Hematopoietic multipotent progenitor cell (in vitro differentiated cells): ENCODE measurements at regions not wholly inside any gene's neighbourhood (a gene's known extent, or its start where the extent isn't known, plus 50 kb on each side); places are given as distances from the start of the nearest gene placed in this dataset.
"Not testable (repeated sequence)": the region's sequence is repeated elsewhere in the genome, so short reads cannot be mapped to it uniquely, and the experiment has no call there.

ENCODE experiments used
- DNase-seq, 3 donors: peaks; one replicate each; pipeline ENCODE4 v3.0.0-alpha.2; 2011 to 2015; ENCODE audit warnings: low read depth in 2 of 3, low spot score in 2 of 3

DNA sequence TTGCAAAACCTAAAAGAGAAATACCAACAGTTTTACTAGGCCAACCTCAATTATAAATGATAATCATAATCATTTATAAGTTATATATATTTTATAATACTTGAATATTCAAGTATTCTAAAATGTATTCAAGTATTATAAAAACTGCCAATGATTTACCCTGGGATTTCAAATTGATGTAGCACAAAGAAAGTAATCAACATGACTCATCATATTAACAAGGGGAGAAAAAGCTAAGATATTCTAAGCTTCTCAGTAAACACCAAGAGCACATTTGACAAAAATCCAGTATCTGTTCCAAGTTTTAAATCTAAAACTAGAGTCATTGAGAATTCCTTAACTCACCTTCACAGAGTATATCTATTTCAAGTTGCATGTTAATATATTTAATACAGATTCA lies 56.1 kb downstream of the CAPZA3 start:
- DNase-seq, result no peak

DNA sequence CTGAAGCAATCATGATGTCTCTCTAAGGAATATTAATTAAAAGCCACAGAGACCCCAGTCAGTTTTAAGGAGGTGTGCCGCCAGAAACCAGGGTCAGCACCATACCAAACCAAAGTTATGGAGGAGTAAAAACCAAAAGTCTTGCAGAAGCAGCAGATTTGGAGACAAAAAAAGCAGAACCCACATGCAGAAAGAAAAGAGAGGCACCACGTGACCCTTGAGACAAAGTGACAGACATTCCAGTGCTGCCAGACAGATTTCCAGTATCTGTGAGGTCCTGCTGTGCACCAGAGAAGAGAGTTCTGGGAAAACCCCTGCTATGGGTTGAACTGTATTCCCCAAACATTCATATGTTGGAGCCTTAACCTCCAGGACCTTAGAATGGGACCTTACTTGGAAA lies 59.7 kb downstream of the CAPZA3 start:
- DNase-seq, result no peak

DNA sequence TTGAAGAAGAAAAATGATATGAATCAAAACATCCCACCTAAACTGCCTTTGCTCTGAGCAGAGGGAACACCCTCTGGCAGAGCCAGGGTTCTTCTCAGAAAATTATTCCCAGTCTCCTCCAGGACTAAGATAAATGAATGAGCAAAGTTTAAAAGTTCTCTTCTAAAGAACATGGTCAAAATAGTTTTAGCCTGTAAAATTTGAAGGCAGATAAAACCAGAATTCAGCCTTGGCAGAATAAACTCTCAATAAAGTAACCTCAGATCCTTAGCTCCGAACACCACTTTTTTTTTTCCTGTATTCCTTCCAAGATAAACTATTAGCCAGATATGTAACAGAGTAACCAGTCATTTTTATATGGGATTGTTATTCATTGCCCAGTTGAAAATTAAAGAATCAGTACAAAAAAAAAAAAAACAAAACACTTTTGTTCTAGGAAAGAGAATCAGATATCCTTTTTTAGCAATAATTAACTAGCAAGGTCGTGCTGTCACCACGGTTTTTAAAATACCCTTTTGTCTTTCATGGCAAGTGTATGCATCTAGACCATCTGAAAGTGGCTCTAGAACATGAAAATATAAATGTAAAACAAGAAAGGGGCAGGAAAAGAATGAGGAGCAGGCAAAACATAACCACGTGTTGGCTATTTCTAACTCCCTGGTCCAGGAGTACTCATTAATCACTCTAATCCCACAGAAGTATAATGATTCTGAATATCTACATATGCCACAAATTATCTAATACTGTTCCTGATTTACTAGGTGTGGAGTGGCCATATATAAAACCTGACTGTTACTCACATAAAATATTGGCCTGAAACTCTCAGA lies 60.8 kb downstream of the CAPZA3 start:
- DNase-seq, result no peak

DNA sequence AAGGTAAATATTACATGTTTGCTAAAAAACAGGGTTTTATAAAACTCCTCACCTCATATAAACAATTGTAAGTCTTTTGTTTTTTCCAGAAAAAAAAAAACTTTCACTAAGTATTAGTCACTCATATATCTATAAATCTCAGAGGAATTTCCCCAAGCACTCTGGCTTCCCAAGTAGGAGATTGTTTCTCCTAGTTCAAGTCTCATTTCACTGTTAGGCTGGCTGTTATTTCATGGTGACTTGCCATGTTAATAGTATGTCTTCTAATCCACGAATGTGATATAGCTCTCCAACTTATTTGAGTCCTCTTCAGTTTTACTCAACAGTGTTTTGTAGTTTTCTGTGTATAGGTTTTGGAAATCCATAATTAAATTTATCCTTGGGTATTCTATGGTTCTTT lies 61.6 kb downstream of the CAPZA3 start:
- no peak for DNase-seq

DNA sequence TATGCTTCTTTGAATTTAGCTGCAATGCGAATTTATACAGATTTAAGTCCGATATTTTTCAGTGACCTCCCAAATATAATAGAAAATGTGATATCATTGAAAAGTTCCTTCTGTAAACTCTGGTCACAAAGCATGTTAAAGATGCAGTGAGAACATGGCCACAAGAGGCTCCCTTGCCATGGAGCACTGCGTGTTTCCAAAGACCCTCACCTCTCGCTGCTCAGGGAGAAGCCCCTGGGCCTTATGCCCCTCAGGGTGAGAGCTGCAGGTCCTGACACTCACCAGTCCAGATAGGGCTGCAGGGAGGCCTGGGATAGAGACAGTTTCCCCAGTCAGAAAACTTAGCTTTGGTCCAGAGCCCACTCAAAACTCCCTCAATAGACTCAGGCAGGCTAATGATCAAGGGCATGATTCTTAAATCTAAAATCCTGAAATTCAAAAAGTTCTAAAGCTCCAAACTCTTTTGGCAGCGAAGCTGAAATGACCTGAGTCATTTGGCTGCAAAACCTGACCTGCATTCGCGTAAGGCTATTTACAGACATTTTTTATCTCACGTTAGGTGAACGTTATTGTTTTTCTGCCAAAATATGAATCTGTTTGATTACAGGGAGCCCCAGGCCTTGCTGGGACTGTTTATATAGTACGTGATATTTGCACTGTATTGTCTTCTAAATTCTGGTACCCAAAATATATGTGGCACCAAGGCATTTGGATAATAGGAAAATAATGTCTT lies 67.8 kb downstream of the CAPZA3 start:
- no peak for DNase-seq

DNA sequence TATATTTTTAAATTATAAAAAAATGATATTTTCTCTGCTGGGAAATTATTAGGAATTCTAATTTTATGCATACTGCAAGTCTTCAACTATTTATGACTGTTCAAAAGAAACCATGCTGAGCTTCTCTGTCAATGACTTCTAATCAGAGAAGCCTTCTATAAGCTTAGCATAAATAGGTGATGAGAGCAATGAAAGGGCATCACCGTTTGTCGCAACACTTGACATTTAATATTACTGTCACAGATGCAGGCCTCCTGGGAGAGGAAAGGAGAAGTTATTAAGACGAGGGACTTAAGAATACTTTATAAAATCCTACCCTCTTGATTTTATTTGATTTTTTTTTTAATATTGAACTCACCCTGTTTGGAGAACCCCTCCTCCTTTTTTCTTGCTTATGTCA lies 69.8 kb downstream of the CAPZA3 start:
- DNase-seq, result no peak

DNA sequence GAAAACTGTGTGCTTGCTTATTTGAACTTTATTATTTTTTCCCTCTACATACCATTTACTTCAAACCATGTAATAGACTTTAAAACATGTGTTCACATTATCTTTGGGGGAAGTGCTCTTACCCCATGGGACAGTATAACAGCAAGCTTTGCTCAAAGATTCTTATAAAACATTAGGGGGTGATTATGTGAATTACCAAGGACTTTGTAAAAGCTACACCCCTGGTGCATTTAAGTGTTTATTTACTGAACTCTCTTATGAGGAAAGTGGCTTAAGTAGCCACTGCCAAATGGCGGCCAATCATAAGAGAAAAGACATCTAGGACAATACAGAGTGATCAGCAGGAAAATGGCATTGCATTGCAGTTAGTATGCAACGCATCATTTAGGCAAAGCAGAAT lies 70.3 kb downstream of the CAPZA3 start:
- no peak for DNase-seq

DNA sequence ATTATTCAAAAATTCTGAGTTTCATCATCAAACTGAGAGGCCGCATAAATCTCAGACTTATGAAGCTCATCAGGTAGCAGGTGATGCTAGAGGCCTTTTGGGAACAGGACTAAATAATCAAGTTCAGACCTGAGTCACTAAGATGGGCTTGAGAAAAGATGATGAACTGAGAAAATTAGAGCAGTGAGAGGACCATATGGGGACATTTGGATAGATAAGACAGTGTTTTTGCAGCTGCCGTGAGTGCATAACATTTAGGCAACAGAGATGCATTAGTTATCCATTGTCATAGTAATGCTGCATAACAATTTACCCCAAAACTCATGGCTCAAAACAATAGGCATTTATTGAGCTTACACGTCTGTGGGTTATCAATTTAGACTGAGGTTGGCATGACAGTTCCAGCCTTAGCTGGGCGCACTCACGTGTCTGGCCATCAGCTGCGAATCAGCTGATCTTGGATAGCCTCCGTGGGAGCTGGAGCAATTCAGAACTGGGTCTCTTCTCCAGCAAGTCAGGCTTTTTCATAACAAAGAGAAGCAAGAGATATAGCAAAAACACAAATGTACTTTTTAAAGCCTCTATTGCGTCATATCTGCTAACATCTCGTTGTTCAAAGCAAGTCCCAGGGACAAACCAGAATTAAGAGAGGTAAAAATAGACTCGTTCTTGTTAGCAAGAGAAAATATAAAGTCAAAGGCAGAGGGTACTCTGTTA lies 72.8 kb downstream of the CAPZA3 start:
- DNase-seq, result no peak

DNA sequence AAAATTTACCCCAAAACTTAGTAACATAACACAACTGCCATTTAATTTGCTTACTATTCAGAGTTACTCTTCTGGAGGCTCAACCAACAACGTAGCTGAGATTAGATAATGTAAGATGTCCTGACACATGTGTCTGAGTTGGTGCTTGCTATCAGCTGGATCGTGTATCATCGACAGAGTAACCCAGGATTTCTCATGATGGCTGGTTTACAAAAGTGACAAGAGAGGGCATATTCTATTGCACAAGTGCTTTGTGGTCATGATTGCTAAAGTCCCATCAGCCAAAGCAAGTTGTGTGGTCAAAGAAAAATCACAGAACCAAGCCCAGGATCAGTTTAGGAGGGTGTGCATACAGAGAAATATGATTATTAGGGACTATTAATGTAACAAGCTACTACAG lies 73.4 kb downstream of the CAPZA3 start:
- no peak for DNase-seq

DNA sequence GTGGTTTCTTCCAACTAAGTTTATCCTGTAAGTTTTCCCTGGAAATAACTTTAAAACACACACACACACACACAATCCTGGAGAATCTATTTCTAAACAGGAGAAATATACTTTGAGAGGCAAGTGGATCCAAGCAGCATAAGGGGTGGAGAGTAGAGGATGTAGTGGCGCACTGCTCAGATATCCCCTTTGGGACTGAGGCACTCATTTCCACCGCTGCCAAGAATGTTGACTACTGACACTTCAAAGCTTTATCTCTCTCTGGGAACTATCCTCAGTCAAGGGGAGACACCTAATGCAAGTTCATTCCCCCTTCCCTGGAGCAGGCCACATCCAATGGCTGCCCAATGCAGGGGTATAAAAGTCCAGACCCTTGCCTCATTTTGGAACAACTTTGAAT lies 75.8 kb downstream of the CAPZA3 start:
- DNase-seq, result no peak

DNA sequence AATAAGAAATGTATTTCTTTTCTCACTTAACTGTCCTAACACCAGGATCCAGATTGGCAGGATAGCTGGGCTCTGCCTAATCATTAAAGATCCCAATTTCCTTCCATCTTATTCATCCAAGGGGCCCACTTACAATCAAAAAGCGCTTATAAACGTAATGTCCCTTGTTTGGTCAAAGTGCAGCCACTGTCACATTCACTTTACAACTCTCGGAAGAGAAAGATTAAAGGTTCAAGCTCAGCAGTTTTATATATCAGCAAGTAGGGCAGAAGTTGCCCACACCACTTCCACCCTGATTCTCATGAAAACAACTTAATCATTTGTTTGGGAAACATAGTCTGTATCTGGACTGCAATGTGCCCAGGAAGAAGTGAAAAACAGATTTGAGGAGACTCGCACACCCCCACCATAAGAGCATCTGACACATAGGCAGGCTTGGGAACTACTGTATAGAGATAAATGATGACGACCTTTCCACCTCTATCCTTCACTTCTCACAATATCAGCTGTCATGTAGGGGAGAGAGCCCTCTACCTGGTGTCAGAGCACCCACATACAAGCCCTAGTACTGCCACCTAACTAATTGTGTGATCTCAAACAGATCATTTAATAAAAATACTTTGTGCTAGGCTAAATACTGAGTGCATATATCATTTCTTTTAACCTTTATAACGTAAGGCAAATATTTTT lies 80.8 kb downstream of the CAPZA3 start:
- no peak for DNase-seq

DNA sequence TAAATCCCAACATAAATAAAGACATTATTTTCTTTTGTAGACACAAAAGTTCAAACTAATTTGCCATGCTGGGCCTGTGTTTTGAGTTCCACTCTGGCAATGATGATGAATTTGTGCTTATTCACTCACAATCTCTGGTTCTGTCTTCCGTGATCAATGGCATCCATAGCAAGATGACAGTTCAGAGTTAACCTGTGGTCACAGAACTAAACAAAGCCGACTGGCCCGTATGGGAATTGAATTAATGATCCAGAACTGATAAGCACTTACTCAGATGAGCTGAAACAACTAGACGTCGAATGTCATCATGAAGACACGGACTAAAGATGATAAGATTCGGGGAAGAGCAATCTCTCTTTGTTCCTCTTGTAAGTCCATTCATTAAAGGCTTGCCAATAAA lies 81.6 kb downstream of the CAPZA3 start:
- no peak for DNase-seq

DNA sequence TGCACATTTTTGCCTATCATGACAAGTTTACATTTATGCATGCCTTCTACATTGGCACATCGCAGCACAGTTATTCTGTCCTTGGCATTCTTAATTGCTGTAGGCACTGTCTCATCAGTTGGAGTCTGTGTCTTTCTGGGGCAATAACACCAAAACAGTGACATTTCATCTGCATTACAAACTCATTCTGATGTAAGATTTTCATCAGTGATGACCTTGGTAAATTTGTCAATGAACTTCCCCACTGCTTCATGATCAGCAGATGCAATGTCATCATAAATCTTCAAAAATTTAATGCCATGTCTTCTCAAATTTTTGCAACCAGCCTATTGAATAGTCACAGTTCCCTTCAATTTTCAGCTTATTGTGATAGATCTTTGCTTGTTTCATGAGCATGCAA lies 85.5 kb downstream of the CAPZA3 start:
- peak in 1 of 3 donors; percentile 19 for DNase-seq

DNA sequence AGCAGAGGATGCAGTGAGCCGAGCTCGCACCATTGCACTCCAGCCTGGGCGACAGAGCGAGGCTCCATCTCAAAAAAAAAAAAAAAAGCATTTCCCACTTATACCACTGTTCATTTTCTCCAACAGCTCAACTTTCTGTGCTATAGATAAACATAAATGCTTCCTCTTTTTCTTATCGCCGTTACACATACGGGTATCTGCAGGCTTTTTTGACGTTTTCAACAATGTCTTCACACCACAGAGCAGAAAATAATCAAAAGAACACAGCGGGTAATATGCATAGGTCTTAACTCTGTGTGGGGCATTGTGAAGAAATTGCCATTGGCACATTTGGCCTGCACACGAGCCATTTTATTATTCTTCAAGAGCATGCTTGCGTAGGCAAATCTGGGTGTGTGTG lies 86.4 kb downstream of the CAPZA3 start:
- peak in 2 of 3 donors; percentile 75 to 95 for DNase-seq

DNA sequence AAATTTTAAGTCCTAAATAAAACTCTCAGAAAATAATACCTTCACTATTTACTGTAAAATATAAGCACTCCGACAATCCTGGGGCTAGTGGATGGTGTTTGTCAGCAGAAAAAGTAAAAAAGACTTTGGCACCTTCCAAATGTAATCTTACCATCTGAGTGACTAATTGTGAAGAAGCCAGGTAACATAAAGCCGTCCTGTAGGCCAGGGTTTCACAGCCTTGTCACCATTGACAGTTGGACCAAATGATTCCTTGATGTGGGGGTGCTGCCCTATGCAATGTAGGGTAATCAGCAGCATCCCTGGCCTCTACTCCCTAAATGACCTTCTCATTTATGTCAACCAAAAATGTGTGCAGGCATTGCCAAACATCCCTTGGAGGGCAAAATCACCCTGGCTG lies 87.2 kb downstream of the CAPZA3 start:
- DNase-seq, result no peak

DNA sequence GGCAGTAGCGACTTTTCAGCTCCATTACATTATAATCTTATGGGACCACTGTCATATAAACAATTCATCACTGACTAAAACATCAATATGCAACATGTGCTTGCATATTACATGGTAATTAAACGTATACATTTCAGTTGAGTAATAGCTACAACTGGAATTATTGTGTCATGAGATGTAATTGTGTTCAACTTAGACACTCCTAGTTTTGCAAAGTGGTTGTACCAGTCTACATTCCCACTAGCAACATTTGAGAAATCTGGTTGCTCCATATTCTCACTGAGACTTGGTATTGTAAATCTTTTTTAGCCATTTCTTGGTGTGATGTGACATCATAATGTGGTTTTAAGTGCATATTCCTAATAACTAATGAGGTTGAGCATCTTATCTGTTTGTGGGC lies 90.0 kb downstream of the CAPZA3 start:
- no peak for DNase-seq

DNA sequence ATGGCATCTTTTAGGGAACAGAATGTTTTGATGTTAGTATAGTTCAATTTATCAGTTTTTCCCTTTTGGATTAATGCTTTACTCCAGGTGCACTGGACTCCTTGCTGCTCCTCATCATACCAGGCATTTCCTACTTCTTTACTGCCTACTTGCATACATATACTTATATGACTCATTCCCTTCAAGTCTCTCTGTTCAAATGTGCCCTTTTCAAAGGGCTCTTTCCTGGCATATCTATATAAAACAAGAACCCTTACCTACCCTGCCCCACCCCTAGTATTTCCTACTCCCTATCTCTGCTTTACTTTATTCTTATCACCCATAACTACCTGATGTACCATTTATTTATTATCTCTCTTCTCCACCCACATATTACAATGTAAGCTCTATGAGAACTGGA lies 90.6 kb downstream of the CAPZA3 start:
- no peak for DNase-seq

DNA sequence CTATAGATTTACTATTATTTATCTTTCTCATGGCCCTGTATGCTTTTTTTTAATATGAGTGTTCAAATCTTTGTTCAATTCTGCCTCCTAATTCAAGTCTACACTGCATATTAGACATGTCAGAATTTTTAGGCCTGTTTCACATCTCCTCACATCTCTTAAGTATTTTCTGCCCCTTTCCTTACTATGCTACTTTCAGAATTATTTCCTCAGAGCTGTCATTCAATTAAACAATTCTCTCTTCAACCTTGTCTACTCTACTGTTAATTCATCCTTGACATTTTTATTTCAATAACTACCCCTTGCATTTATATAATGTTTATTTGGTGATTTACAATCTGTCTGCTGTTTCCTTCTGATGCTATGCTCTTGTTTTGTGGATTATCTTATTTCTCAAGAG lies 91.1 kb downstream of the CAPZA3 start:
- no peak for DNase-seq

DNA sequence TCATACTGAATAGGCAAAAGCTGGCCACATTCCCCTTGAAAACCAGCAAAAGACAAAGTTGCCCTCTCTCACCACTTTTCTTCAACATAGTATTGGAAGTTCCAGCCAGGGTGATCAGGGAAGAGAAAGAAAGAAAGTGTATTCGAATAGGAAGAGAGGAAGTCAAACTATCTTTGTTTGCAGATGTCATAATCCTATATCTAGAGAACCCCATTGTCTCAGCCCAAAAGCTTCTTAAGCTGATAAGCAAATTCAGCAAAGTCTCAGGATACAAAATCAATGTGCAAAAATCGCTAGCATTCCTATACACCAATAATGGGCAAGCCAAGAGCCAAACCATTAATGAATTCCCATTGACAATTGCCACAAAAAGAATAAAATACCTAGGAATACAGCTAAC lies 95.0 kb downstream of the CAPZA3 start:
- DNase-seq, result not testable (repeated sequence)

DNA sequence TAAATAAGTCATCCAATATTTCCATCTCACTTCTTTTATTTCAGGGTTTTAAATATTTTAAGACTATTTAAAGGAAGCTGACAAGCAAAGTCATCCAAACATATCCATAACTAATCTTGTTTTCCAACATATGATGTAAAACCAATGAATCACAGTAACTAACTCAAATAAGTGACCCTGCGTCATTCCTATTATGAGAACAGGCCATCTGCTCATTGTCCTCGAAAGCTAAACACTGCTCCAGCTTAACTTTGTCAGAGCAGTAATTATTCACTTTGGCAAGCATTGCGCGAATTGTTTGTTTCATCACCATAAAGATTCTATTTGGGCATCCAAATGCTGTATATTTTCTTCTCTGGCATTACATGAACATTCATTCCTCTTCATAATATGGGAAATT lies 99.1 kb downstream of the CAPZA3 start:
- no peak for DNase-seq

DNA sequence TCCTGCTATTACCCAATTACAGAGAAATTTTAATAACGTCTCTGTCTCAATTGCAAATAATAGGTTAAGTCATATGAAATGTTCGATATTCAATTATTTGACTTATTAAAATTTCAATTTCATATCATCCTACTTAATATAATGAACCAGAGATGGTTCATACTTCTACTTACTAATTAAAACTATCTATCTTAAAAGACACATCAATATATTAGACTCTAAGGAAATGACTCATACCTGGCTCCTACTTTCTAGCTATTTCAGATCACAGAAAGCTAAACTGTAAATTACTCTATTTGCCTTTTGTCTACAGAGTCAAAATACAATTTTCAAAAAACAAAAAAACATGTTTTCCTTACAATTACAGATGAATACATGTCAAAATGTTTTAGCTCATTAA lies 99.6 kb downstream of the CAPZA3 start:
- no peak for DNase-seq
